Type B pancreatic cell (in vitro differentiated cells): ENCODE measurements at regions not wholly inside any gene's neighbourhood (a gene's known extent, or its start where the extent isn't known, plus 50 kb on each side); places are given as distances from the start of the nearest gene placed in this dataset.
"Not testable (repeated sequence)": the region's sequence is repeated elsewhere in the genome, so short reads cannot be mapped to it uniquely, and the experiment has no call there.

Source experiments
- DNase-seq: peaks from one replicate; pipeline ENCODE4 v3.0.0; 2021; ENCODE audit warnings: mixed read lengths; ENCODE audit not compliant: unreplicated experiment; ENCODE audit errors: extremely low spot score
- H3K27ac Mint-ChIP-seq: 2 replicates; pipeline ENCODE4 v1.8.0; 2021; ENCODE audit warnings: mild to moderate bottlenecking, mixed read lengths
- H3K27me3 Mint-ChIP-seq: 2 replicates; pipeline ENCODE4 v1.8.0; 2021; ENCODE audit warnings: mixed read lengths
- H3K36me3 Mint-ChIP-seq: 2 replicates; pipeline ENCODE4 v1.8.0; 2021; ENCODE audit warnings: mixed read lengths
- H3K4me1 Mint-ChIP-seq: one replicate; pipeline ENCODE4 v1.8.0; 2021; ENCODE audit warnings: mixed read lengths; ENCODE audit not compliant: unreplicated experiment
- H3K4me3 Mint-ChIP-seq: 2 replicates; pipeline ENCODE4 v1.8.0; 2021; ENCODE audit warnings: mild to moderate bottlenecking, mixed read lengths
- H3K9me3 Mint-ChIP-seq: 2 replicates; pipeline ENCODE4 v1.8.0; 2021; ENCODE audit warnings: mixed read lengths
- CTCF ChIP-seq: fragments of 200-600 bp; sonication (generic); conservative IDR thresholded peaks from 2 replicates; pipeline ENCODE4 v1.5.0; 2021; ENCODE audit warnings: antibody characterized with exemption, mild to moderate bottlenecking

DNA sequence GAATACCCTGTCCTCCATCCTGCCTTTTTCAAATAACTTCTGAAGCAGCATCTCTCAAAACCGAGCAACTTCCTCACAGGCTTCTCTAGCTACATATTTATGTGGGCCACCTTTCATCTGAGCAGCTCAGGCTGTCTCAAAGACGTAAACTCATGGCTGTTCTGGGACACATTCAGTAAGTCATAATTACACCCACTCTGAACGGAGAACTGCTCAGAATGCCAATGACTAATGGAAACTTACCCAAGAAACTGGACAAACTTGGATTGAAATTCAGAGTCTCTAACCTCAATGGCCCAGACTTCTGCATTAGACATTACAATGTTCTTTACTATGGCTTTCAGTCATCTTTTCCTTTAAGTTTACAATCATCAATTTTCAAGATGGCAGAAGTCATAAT is 145.2 kb downstream of the RAD51AP2 start:
- Mint-ChIP-seq H3K4me1 (no peaks in the 10 kb centered on the region), H3K9me3 (peaks cover 8% of the 10 kb centered on the region), H3K27me3 (no peaks in the 10 kb centered on the region), H3K36me3 (no peaks in the 10 kb centered on the region), H3K27ac (no peak overlapping the region), H3K4me3 (no peak overlapping the region)
- no peak for DNase-seq
- TF ChIP-seq CTCF: no peak

DNA sequence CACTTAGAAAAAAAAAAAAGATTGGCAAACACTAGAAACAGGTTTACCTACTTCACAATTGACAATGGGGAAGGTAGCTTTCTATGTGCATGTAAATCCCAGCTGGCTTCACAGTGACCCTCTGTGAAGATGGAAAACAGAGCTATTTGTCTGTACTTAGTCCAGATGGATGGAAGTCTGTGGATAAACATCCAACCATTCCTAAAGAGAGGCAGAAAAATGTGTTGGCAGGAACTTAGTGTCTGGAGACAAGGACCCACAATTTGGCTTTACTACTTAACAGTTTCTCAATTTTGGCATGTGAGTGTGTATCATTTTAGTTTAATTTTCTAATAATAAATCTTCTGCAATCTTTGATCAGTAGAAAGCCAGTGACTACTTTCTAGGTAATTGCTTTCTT is 154.4 kb downstream of the RAD51AP2 start:
- TF ChIP-seq CTCF: no peak
- H3K36me3 Mint-ChIP-seq: no peaks in the 10 kb centered on the region
- no peaks in the 10 kb centered on the region for H3K27me3 Mint-ChIP-seq
- no peak overlapping the region for H3K27ac Mint-ChIP-seq
- H3K9me3 Mint-ChIP-seq: peaks cover 8% of the 10 kb centered on the region
- no peak overlapping the region for H3K4me3 Mint-ChIP-seq
- no peaks in the 10 kb centered on the region for H3K4me1 Mint-ChIP-seq
- no peak for DNase-seq

- Mint-ChIP-seq H3K27me3 (no peaks in the 10 kb centered on the region), H3K27ac (no peak overlapping the region), H3K36me3 (no peaks in the 10 kb centered on the region), H3K9me3 (peaks cover 8% of the 10 kb centered on the region), H3K4me3 (no peak overlapping the region), H3K4me1 (no peaks in the 10 kb centered on the region)
- DNase-seq: no peak
- TF ChIP-seq CTCF: no peak
Observed at GRCh38 chr2:17362956-17363355, 155.3 kb downstream of the RAD51AP2 start.

DNA sequence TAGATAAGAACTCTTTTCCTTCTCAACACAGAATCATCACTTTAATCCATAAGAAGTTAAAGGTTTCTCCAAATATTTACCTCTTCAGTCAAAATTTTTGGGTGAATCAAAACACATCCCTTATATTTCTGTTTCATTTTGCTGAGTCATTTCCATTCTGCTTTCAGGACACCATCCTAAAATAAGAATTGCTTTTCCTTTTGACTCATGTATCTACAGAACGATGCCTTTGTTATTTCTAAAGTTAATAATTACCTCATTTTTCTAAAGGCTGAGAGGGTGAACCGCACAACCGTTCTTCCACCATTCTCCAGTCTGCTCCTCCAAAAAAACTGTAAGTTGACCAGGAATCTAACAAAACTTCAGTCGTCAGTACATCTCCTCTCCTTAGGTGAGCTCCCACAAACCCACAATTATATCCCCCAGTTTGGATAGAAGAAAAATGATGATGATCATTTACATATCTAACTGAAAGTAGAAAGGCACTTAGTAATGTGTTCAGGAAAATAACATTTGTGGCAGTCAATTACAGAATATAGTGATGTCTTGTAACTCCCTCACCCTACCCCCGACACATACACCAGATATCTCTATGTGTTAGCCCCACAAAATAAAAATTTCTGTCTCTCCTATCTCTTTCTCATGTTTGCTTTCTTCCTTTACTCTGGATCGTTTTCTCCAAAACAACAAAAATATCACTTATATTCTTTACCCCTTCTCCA is 162.5 kb downstream of the RAD51AP2 start:
- Mint-ChIP-seq H3K4me3 (no peak overlapping the region), H3K27ac (no peak overlapping the region), H3K4me1 (no peaks in the 10 kb centered on the region), H3K27me3 (no peaks in the 10 kb centered on the region), H3K36me3 (no peaks in the 10 kb centered on the region), H3K9me3 (no peaks in the 10 kb centered on the region)
- no peak for DNase-seq
- no peak for TF ChIP-seq CTCF

DNA sequence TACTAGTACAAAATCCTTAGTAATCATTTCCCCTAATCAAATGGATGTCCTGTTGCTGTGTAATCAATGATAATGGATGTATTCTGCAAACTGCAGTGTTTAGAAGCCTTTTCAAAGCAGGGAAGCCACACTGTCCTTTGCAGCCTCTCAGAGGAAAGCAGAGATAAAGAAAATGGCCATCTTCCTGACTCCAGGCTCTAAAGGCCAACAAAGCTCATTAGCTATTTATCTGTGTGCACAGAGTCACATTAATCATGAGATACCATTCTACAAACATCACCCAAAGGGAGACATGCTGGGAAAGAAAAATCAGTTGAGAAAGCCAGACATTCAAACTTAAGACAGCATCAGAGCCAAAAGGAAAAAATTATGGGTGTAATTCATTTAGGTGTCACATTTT is 165.0 kb downstream of the RAD51AP2 start:
- H3K27me3 Mint-ChIP-seq: no peaks in the 10 kb centered on the region
- H3K27ac Mint-ChIP-seq: no peak overlapping the region
- no peaks in the 10 kb centered on the region for H3K36me3 Mint-ChIP-seq
- no peaks in the 10 kb centered on the region for H3K4me1 Mint-ChIP-seq
- DNase-seq: no peak
- H3K4me3 Mint-ChIP-seq: no peak overlapping the region
- no peak for TF ChIP-seq CTCF
- no peaks in the 10 kb centered on the region for H3K9me3 Mint-ChIP-seq

DNA sequence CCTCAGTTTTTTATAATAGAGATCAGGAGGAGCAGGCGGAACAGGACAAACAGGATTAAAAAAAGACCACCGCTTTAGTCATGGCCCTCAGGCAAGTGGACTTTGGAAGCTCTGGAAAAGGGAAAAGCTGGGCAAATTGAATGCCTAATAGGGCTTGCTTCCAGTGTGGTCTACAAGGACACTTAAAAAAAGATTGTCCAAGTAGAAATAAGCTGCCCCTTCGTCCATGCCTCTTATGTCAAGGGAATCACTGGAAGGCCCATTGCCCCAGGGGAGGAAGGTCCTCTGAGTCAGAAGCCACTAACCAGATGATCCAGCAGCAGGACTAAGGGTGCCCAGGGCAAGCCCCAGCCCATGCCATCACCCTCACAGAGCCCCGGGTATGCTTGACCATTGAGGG is 175.5 kb downstream of the RAD51AP2 start:
- not testable (repeated sequence) for H3K27ac Mint-ChIP-seq, H3K4me1 Mint-ChIP-seq, H3K36me3 Mint-ChIP-seq, H3K27me3 Mint-ChIP-seq, DNase-seq, H3K4me3 Mint-ChIP-seq, H3K9me3 Mint-ChIP-seq
